Endothelial cell of umbilical vein (primary cell): ENCODE measurements at regions not wholly inside any gene's neighbourhood (a gene's known extent, or its start where the extent isn't known, plus 50 kb on each side); places are given as distances from the start of the nearest gene placed in this dataset.
"Not testable (repeated sequence)": the region's sequence is repeated elsewhere in the genome, so short reads cannot be mapped to it uniquely, and the experiment has no call there.

Source experiments
- BruUV-seq: library from RNA; stranded (reverse); fragments of 400-500 nt; replicated peaks from 2 replicates; lab custom pipeline; 2021; lab: Mats Ljungman, UMichigan
- CTCF ChIA-PET: fragments of 300-600, 350-600 bp; sonication (Branson Sonifier 250); formaldehyde crosslinking; loops from one replicate; lab custom pipeline; 2021; ENCODE audit warnings: antibody characterized with exemption, inconsistent platforms; lab: Charles Lee
- POLR2A ChIA-PET: fragments of 300-600, 350-600 bp; sonication (Branson Sonifier 250); formaldehyde crosslinking; loops from one replicate; lab custom pipeline; 2021; ENCODE audit warnings: antibody characterized with exemption, inconsistent platforms; lab: Charles Lee
- DNase-seq: peaks from one replicate; pipeline ENCODE4 v3.0.0-alpha.2; 2011; ENCODE audit warnings: low read depth, low spot score
- FAIRE-seq: peaks from 2 replicates; lab custom pipeline; 2011; peaks lifted over from hg19 to GRCh38; lab: Jason Lieb, UNC
- H2AFZ ChIP-seq: 2 replicates; pipeline ENCODE4 v1.6.0; 2012; ENCODE audit warnings: low read depth, low read length, control low read depth, inconsistent platforms
- H3K27ac ChIP-seq: 2 replicates; pipeline ENCODE4 v1.5.1; 2011; ENCODE audit warnings: low read depth, mild to moderate bottlenecking, control low read depth, low read length, moderate library complexity; ENCODE audit not compliant: insufficient read depth
- H3K27me3 ChIP-seq, 2 experiments: 2 replicates each; pipeline versions ENCODE4 v1.6.0 to v1.6.1; 2011; ENCODE audit warnings: low read length in 2 of 2, mixed read lengths in 1 of 2; ENCODE audit not compliant: control insufficient read depth in 2 of 2, insufficient read depth in 2 of 2
- H3K36me3 ChIP-seq, 2 experiments: 2 replicates in 1 of 2; 3 replicates in 1 of 2; pipeline ENCODE4 v1.5.1; 2011; ENCODE audit warnings: low read length in 2 of 2, mild to moderate bottlenecking in 1 of 2, moderate library complexity in 1 of 2; ENCODE audit not compliant: control insufficient read depth in 2 of 2, insufficient read depth in 2 of 2; ENCODE audit errors: extremely low read depth in 1 of 2
- H3K4me1 ChIP-seq: 3 replicates; pipeline ENCODE4 v1.5.1; 2011; ENCODE audit warnings: mild to moderate bottlenecking, low read length; ENCODE audit not compliant: control insufficient read depth, insufficient read depth; ENCODE audit errors: extremely low read depth
- H3K4me2 ChIP-seq: 2 replicates; pipeline ENCODE4 v1.6.1; 2011; ENCODE audit warnings: low read length, control low read depth, mixed read lengths; ENCODE audit not compliant: insufficient read depth
- H3K4me3 ChIP-seq, 3 experiments: fragments of 200-600 bp in 1 of 3; sonication (generic), shearing (Covaris generic) in 1 of 3; replicated peaks in 1 of 3; 2 replicates each; pipeline ENCODE4 v1.5.1; 2011 to 2016; ENCODE audit warnings: control low read depth in 3 of 3, low read length in 3 of 3, mild to moderate bottlenecking in 2 of 3, inconsistent platforms in 1 of 3, low read depth in 1 of 3, moderate library complexity in 1 of 3; ENCODE audit not compliant: insufficient read depth in 1 of 3
- H3K79me2 ChIP-seq: 2 replicates; pipeline ENCODE4 v1.6.0; 2012; ENCODE audit warnings: low read length, inconsistent platforms; ENCODE audit not compliant: control insufficient read depth, insufficient read depth
- H3K9ac ChIP-seq: replicated peaks from 2 replicates; pipeline ENCODE3; 2011; ENCODE audit warnings: low read length, control low read depth; ENCODE audit not compliant: insufficient read depth; ENCODE audit errors: extremely low read depth
- H3K9me1 ChIP-seq: replicated peaks from 3 replicates; pipeline ENCODE4 v1.6.0; 2011; ENCODE audit warnings: mild to moderate bottlenecking, low read length; ENCODE audit not compliant: control insufficient read depth, insufficient read depth; ENCODE audit errors: extremely low read depth
- H3K9me3 ChIP-seq: replicated peaks from 2 replicates; pipeline ENCODE4 v1.5.1; 2012; ENCODE audit warnings: low read length, inconsistent platforms; ENCODE audit not compliant: control insufficient read depth, insufficient read depth
- H4K20me1 ChIP-seq: replicated peaks from 2 replicates; pipeline ENCODE3; 2011; ENCODE audit warnings: mild to moderate bottlenecking, low read length; ENCODE audit not compliant: control insufficient read depth, insufficient read depth; ENCODE audit errors: extremely low read depth
- dilution Hi-C: fragments of 300-500 bp; cut with MboI; formaldehyde crosslinking; loops from one replicate; pipeline ENCODE4 v1.15.0; 2019; ENCODE audit warnings: low sequenced_read_pairs; ENCODE audit not compliant: extremely low pct_ligation_motif_present
- intact Hi-C: fragments of 100-400 bp; cut with micrococcal nuclease; formaldehyde crosslinking; loops from one replicate; pipeline ENCODE4 v1.10.0; 2022

DNA sequence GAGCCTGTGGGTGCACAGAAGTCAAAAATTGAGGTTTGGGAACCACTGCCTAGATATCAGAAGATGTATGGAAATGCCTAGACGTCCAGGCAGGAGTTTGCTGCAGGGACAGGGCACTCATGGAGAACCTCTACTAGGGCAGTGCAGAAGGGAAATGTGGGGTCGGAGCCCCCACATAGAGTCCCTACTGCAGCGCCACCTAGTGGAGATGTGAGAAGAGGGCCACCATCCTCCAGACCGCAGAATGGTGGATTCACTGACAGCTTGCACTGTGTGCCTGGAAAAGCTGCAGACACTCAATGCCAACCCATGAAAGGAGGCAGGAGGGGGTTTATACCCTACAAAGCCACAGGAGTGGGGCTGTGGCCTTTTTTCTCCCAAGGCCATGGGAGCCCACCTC, 159.0 kb upstream of the ROPN1B start:
- not testable (repeated sequence) for FAIRE-seq

DNA sequence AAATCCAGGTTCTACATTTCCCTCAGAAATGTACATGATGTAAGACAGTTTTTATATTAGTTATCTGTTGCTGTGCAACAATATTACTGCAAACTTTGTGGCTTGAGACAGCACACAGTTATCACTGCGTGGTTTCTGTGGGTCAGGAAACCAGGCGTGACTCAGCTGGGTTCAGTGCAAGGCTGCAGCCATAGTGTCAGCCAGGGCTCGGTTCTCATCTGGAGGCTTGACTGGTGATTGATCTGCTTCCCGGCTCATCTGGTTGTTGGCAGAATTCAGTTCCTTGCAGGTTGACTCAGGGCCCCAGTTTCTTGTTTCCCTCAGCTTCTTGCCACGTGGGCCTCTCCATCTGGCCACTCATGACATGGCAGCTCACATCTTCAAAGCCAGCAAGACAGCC, 146.8 kb upstream of the ROPN1B start:
- BruUV-seq, dilution Hi-C loops: not testable (repeated sequence)

More for the DNA sequence above, 159.0 kb upstream of the ROPN1B start:
- H2AFZ ChIP-seq, H3K27ac ChIP-seq, H3K9me1 ChIP-seq, H3K4me1 ChIP-seq, intact Hi-C loops, H3K4me3 ChIP-seq, H3K9ac ChIP-seq, dilution Hi-C loops, H3K36me3 ChIP-seq, POLR2A ChIA-PET, DNase-seq, H3K9me3 ChIP-seq, CTCF ChIA-PET, H4K20me1 ChIP-seq, H3K27me3 ChIP-seq, BruUV-seq, H3K4me2 ChIP-seq, H3K79me2 ChIP-seq: not testable (repeated sequence)

DNA sequence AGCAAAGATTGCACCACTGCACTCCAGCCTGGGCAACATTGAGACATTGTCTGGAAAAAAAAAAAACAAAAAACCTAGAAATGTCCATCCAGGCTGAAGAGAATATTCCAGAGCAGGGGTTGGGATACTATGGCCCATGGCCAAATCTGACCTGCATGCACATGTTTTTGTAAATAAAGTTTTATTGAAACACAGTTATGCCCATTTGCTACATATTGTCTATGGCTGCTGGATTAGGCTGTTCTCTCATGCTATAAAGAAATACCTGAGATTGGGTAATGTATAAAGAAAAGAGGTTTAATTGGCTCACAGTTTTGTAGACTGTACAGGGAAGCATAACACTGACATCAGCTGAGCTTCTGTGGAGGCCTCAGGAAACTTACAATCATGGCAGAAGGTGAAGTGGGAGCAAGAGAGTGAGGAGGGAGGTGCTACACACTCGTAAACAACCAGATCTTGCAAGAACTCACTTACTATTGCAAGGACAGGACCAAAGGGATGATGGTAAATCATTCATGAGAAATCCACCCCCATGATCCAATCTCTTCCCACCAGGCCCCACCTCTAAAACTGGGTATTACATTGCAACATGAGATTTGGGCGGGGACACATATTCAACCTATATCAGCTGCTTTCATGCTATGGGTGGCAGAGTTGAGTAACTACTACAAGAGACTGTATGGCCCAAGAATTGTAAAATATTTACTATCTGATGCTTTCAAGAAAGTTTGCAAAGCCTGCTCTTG, 137.8 kb upstream of the ROPN1B start:
- CTCF ChIA-PET, H3K79me2 ChIP-seq, BruUV-seq: not testable (repeated sequence)

More for the DNA sequence above, 146.8 kb upstream of the ROPN1B start:
- H4K20me1 ChIP-seq, CTCF ChIA-PET, H3K4me2 ChIP-seq, H3K9me3 ChIP-seq, DNase-seq, intact Hi-C loops, H3K9me1 ChIP-seq, H3K9ac ChIP-seq, POLR2A ChIA-PET, H3K4me1 ChIP-seq, FAIRE-seq, H3K79me2 ChIP-seq, H3K36me3 ChIP-seq, H2AFZ ChIP-seq, H3K27ac ChIP-seq, H3K27me3 ChIP-seq, H3K4me3 ChIP-seq: not testable (repeated sequence)

DNA sequence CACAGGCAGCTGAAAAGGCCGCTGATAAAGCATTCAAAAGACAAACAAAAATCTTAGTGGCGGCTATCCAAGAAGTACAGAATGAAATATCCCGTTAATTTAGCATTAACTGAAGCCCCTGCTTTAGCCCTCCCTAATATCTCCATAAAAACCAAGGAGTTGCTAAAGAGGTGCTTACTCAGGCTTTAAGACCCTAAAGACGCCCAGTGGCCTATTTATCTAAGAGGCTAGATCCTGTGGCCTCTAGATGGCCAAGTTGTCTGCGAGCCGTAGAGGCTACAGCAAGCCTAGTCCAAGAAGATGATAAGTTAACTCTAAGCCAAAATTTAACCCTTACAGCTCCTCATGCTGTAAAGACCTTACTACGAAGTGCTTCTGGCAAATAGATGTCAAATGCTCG, 133.4 kb upstream of the ROPN1B start:
- DNase-seq, H3K4me1 ChIP-seq, dilution Hi-C loops, H2AFZ ChIP-seq, H3K27me3 ChIP-seq, intact Hi-C loops, BruUV-seq, H3K9me1 ChIP-seq, H3K4me3 ChIP-seq, POLR2A ChIA-PET, H3K9me3 ChIP-seq, H3K79me2 ChIP-seq, H3K27ac ChIP-seq, H3K4me2 ChIP-seq, CTCF ChIA-PET, H3K36me3 ChIP-seq, H3K9ac ChIP-seq, FAIRE-seq, H4K20me1 ChIP-seq: not testable (repeated sequence)

More for the DNA sequence above, 137.8 kb upstream of the ROPN1B start:
- H3K27ac ChIP-seq, H3K4me2 ChIP-seq, H4K20me1 ChIP-seq, H3K4me1 ChIP-seq, H3K9me1 ChIP-seq, H3K36me3 ChIP-seq, dilution Hi-C loops, H3K9me3 ChIP-seq, FAIRE-seq, H2AFZ ChIP-seq, H3K27me3 ChIP-seq, intact Hi-C loops, DNase-seq, H3K9ac ChIP-seq, POLR2A ChIA-PET, H3K4me3 ChIP-seq: not testable (repeated sequence)
